ENCODE measurements at regions not wholly inside any gene's neighbourhood (a gene's known extent, or its start where the extent isn't known, plus 50 kb on each side); places are given as distances from the start of the nearest gene placed in this dataset.

- Mint-ChIP-seq H3K4me3 (ENCODE audit: low read depth) (peak overlapping the region; percentile 12), H3K27me3 (peaks cover 44% of the 10 kb centered on the region)
Measured at GRCh38 chr11:116162086-116162885, 610.5 kb downstream of the BUD13 start.

GRCh38 chr11:116148645-116149044 is 624.1 kb downstream of the BUD13 start:
- DNase-seq (ENCODE audit: low spot score, unreplicated experiment), result no peak
- no peak overlapping the region for H3K27ac Mint-ChIP-seq
- peaks cover 22% of the 10 kb centered on the region for H3K27me3 Mint-ChIP-seq
- peaks cover 15% of the 10 kb centered on the region for H3K9me3 Mint-ChIP-seq (ENCODE audit: low read depth)
- H3K36me3 Mint-ChIP-seq (ENCODE audit: insufficient read depth), result peaks cover 1% of the 10 kb centered on the region
- H3K4me1 Mint-ChIP-seq (ENCODE audit: low read depth), result no peaks in the 10 kb centered on the region
- H3K4me3 Mint-ChIP-seq (ENCODE audit: low read depth), result no peak overlapping the region
- TF ChIP-seq CTCF (IDR thresholded peaks at IDR 0.05; ENCODE audit: unreplicated experiment), result no peak

More at GRCh38 chr11:116162086-116162885, 610.5 kb downstream of the BUD13 start:
- Mint-ChIP-seq H3K4me1 (ENCODE audit: low read depth) (peaks cover 7% of the 10 kb centered on the region), H3K27ac (peak overlapping the region; percentile 38), H3K9me3 (ENCODE audit: low read depth) (no peaks in the 10 kb centered on the region), H3K36me3 (ENCODE audit: insufficient read depth) (no peaks in the 10 kb centered on the region)
- TF ChIP-seq CTCF (IDR thresholded peaks at IDR 0.05; ENCODE audit: unreplicated experiment), result no peak
- no peak for DNase-seq (ENCODE audit: low spot score, unreplicated experiment)

- TF ChIP-seq CTCF (IDR thresholded peaks at IDR 0.05; ENCODE audit: unreplicated experiment), result no peak
- no peak for DNase-seq (ENCODE audit: low spot score, unreplicated experiment)
- H3K4me1 Mint-ChIP-seq (ENCODE audit: low read depth), result no peaks in the 10 kb centered on the region
- H3K36me3 Mint-ChIP-seq (ENCODE audit: insufficient read depth), result peaks cover 1% of the 10 kb centered on the region
- H3K27ac Mint-ChIP-seq, result no peak overlapping the region
- H3K9me3 Mint-ChIP-seq (ENCODE audit: low read depth), result peaks cover 15% of the 10 kb centered on the region
- H3K4me3 Mint-ChIP-seq (ENCODE audit: low read depth), result no peak overlapping the region
- H3K27me3 Mint-ChIP-seq, result peaks cover 22% of the 10 kb centered on the region
Measured at GRCh38 chr11:116148056-116148455, 624.7 kb downstream of the BUD13 start.

GRCh38 chr11:116145187-116145865 is 627.5 kb downstream of the BUD13 start:
- no peak for DNase-seq (ENCODE audit: low spot score, unreplicated experiment)

More at GRCh38 chr11:116145187-116145865, 627.5 kb downstream of the BUD13 start:
- Mint-ChIP-seq H3K27ac (no peak overlapping the region), H3K27me3 (peaks cover 25% of the 10 kb centered on the region), H3K36me3 (ENCODE audit: insufficient read depth) (no peaks in the 10 kb centered on the region), H3K4me1 (ENCODE audit: low read depth) (no peaks in the 10 kb centered on the region), H3K9me3 (ENCODE audit: low read depth) (peaks cover 4% of the 10 kb centered on the region), H3K4me3 (ENCODE audit: low read depth) (no peak overlapping the region)
- peak; percentile 16 for TF ChIP-seq CTCF (IDR thresholded peaks at IDR 0.05; ENCODE audit: unreplicated experiment)

Measured in progenitor cell of endocrine pancreas (in vitro differentiated cells).